Gastrocnemius medialis (tissue), 4 donors: ENCODE measurements at regions not wholly inside any gene's neighbourhood (a gene's known extent, or its start where the extent isn't known, plus 50 kb on each side); places are given as distances from the start of the nearest gene placed in this dataset.

Experiments used
- ATAC-seq, 2 donors: fragments of 150-250 bp; one replicate each; pipeline ENCODE4 v1.9.1; 2016
- DNase-seq, 2 donors: peaks; one replicate each; pipeline ENCODE4 v3.0.0-alpha.2; 2019
- H3K27ac ChIP-seq, 4 donors: fragments of 200-600 bp; sonication (generic); 1 replicate in 1 of 4; 2 replicates in 3 of 4; pipeline ENCODE4 v1.5.1; 2016 to 2018; ENCODE audit warnings: mild to moderate bottlenecking in 2 of 4, moderate library complexity in 1 of 4
- H3K27me3 ChIP-seq, 3 donors: fragments of 200-600 bp; sonication (generic) in 2 of 3; 1 replicate in 1 of 3; 2 replicates in 2 of 3; pipeline versions ENCODE4 v1.5.1 to v1.6.0; 2016 to 2019; ENCODE audit warnings: mild to moderate bottlenecking in 1 of 3, moderate library complexity in 1 of 3
- H3K36me3 ChIP-seq, 2 donors: fragments of 200-600 bp; sonication (generic) in 1 of 2; one replicate each; pipeline ENCODE4 v1.5.1; 2017 to 2018
- H3K4me1 ChIP-seq, 2 donors: fragments of 200-600 bp; sonication (generic) in 1 of 2; one replicate each; pipeline ENCODE4 v1.5.1; 2016 to 2017; ENCODE audit warnings: mild to moderate bottlenecking in 2 of 2
- H3K4me3 ChIP-seq, 4 donors: fragments of 200-600 bp; sonication (generic) in 3 of 4; 1 replicate in 1 of 4; 2 replicates in 3 of 4; pipeline ENCODE4 v1.5.1; 2016 to 2019; ENCODE audit warnings: mild to moderate bottlenecking in 2 of 4
- H3K9me3 ChIP-seq, 3 donors: fragments of 200-600 bp; sonication (generic) in 2 of 3; 1 replicate in 1 of 3; 2 replicates in 2 of 3; pipeline ENCODE4 v1.5.1; 2016 to 2019
- POLR2A ChIP-seq, 2 donors: fragments of 450-650 bp; IDR thresholded peaks; one replicate each; pipeline ENCODE4 v1.6.1; 2017; ENCODE audit warnings: antibody characterized with exemption in 2 of 2, mild to moderate bottlenecking in 2 of 2, moderate library complexity in 2 of 2
- in situ Hi-C, 4 donors: fragments of 200-750 bp; cut with MboI; loops; one replicate each; pipeline versions ENCODE4 v1.15.0 to v1.8.0; 2017; ENCODE audit warnings: low sequenced_read_pairs in 4 of 4
- intact Hi-C: fragments of 100-400 bp; cut with DNase I; formaldehyde crosslinking; loops from one replicate; pipeline ENCODE4 v1.15.1; 2023; ENCODE audit warnings: low total_unique reads
- TF ChIP-seq, protein P1 (sequence below), 5 experiments: fragments of 450-650 bp in 3 of 5; fragments of 200-600 bp in 2 of 5; sonication (generic) in 2 of 5; IDR thresholded peaks in 4 of 5; conservative IDR thresholded peaks in 1 of 5; 1 replicate in 4 of 5; 2 replicates in 1 of 5; pipeline ENCODE4 v1.5.1; 2016 to 2019; ENCODE audit warnings: antibody characterized with exemption in 5 of 5, mild to moderate bottlenecking in 3 of 5, moderate library complexity in 3 of 5

DNA sequence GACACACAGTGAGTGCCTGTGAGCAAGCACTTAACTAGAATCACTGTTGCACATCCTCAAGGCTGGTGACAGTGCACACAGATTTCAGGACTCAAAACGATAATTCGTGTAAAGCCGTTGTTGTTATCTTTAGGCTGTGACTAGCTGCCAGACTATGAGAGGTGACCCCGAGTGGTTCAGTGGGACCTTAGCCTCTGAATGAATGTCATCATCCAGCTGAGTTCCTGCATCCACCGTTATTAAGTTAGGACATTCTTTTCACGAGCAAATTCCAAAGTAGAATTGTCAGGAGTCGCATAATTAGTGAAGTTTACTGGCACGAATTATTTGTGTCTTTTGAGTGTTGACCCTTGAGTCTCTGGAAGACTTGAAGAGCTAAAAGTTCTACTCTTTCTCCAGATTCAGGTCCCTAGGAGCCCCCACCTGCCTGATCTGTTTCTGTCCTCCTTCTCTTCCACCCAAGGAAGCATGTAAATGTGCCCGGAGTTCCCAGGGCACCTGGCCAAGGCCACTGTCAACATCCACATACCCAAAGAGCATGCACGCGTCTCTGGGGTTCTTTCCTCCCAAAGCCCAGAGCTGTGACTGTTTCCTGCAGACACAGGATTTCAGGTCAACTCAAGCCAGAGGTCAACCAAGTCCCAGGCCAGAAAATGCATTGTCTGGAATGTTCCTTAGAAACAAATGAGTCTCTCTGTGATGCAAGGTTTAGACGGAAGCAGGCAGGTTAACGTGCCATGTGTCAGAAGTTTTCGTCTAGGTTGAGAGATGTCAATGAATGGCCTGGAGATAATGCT, 207.2 kb downstream of the TOMM20 start:
- no peak overlapping the region for H3K4me3 ChIP-seq
- no peaks in the 10 kb centered on the region for H3K27me3 ChIP-seq
- DNase-seq: no peak
- H3K36me3 ChIP-seq: no peaks in the 10 kb centered on the region
- peaks cover 56 to 62% of the 10 kb centered on the region in 2 donors for H3K4me1 ChIP-seq
- peak overlapping the region; percentile 85 to 94 (median 91) for H3K27ac ChIP-seq
- no peaks in the 10 kb centered on the region for H3K9me3 ChIP-seq
- TF ChIP-seq, protein P1, sequence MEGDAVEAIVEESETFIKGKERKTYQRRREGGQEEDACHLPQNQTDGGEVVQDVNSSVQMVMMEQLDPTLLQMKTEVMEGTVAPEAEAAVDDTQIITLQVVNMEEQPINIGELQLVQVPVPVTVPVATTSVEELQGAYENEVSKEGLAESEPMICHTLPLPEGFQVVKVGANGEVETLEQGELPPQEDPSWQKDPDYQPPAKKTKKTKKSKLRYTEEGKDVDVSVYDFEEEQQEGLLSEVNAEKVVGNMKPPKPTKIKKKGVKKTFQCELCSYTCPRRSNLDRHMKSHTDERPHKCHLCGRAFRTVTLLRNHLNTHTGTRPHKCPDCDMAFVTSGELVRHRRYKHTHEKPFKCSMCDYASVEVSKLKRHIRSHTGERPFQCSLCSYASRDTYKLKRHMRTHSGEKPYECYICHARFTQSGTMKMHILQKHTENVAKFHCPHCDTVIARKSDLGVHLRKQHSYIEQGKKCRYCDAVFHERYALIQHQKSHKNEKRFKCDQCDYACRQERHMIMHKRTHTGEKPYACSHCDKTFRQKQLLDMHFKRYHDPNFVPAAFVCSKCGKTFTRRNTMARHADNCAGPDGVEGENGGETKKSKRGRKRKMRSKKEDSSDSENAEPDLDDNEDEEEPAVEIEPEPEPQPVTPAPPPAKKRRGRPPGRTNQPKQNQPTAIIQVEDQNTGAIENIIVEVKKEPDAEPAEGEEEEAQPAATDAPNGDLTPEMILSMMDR (IDR thresholded peaks at IDR 0.05 in 4 of 5, conservative IDR thresholded peaks at IDR 0.05 in 1 of 5): no peak
- no peak for TF ChIP-seq POLR2A (IDR thresholded peaks at IDR 0.05)
- intact Hi-C loops: no loop called here
- no peak for ATAC-seq
- in situ Hi-C loops: no loop called here

DNA sequence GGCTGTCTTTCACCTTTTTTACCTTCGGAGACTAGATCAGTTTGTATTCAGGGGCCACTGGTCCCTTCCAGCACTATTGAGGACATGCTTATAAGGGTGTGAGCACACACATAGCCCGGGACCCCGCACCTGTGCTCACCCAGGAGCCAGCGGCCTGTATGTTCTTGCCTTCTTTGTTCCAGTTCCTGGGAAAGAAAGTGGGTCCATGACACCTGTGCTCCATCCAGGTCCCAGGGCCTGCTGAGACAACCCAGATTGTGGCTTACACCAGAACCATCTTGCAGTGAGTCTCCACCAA, 207.8 kb downstream of the TOMM20 start:
- TF ChIP-seq, protein P1 (IDR thresholded peaks at IDR 0.05 in 4 of 5, conservative IDR thresholded peaks at IDR 0.05 in 1 of 5): no peak
- TF ChIP-seq POLR2A (IDR thresholded peaks at IDR 0.05): no peak
- H3K4me1 ChIP-seq: peaks cover 55 to 63% of the 10 kb centered on the region in 2 donors
- DNase-seq: no peak
- no peaks in the 10 kb centered on the region for H3K36me3 ChIP-seq
- in situ Hi-C loops: no loop called here
- H3K4me3 ChIP-seq: no peak overlapping the region
- ATAC-seq: no peak
- intact Hi-C loops: no loop called here
- no peaks in the 10 kb centered on the region for H3K9me3 ChIP-seq
- peak overlapping the region; percentile 85 to 94 (median 91) for H3K27ac ChIP-seq
- H3K27me3 ChIP-seq: no peaks in the 10 kb centered on the region

DNA sequence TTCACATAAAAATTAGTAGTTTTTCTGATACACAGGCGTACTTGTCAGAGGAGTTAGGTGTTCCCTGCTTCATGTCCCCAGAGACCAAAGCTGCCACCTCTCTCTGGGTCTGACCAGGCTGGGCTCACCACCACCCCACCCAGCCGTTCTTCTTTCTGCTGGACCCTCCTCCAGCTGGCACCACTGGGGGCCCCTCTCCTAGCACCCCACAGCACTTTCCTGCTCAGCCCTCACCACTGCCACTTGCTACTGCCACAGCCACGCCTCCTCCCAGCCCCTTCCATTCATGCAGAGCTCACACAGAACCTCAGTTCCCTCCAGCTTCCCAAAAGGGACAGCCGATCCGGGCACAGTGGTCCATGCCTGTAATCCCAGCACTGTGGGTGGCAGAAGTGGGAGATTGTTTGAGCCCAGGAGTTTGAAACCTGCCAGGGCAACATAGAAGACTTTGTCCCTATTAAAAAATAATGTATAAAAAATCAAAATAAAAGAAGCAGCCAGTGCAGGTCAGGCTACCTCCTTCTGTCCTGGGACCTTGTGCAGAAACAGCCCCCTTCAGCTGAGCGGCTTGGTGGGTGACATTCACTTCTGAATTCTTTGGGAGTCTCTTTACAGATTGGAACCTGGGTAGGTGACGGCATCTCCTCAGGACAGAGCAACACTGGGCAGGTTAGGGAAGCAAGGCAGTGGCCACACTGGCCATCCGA, 208.3 kb downstream of the TOMM20 start:
- no peaks in the 10 kb centered on the region for H3K27me3 ChIP-seq
- H3K4me3 ChIP-seq: no peak overlapping the region
- TF ChIP-seq POLR2A (IDR thresholded peaks at IDR 0.05): no peak
- TF ChIP-seq, protein P1 (IDR thresholded peaks at IDR 0.05 in 4 of 5, conservative IDR thresholded peaks at IDR 0.05 in 1 of 5): no peak
- H3K4me1 ChIP-seq: peaks cover 60 to 63% of the 10 kb centered on the region in 2 donors
- H3K9me3 ChIP-seq: no peaks in the 10 kb centered on the region
- no peak for DNase-seq
- ATAC-seq: no peak
- peak overlapping the region; percentile 85 to 94 (median 91) for H3K27ac ChIP-seq
- no peaks in the 10 kb centered on the region for H3K36me3 ChIP-seq
- intact Hi-C loops: no loop called here
- in situ Hi-C loops: no loop called here

DNA sequence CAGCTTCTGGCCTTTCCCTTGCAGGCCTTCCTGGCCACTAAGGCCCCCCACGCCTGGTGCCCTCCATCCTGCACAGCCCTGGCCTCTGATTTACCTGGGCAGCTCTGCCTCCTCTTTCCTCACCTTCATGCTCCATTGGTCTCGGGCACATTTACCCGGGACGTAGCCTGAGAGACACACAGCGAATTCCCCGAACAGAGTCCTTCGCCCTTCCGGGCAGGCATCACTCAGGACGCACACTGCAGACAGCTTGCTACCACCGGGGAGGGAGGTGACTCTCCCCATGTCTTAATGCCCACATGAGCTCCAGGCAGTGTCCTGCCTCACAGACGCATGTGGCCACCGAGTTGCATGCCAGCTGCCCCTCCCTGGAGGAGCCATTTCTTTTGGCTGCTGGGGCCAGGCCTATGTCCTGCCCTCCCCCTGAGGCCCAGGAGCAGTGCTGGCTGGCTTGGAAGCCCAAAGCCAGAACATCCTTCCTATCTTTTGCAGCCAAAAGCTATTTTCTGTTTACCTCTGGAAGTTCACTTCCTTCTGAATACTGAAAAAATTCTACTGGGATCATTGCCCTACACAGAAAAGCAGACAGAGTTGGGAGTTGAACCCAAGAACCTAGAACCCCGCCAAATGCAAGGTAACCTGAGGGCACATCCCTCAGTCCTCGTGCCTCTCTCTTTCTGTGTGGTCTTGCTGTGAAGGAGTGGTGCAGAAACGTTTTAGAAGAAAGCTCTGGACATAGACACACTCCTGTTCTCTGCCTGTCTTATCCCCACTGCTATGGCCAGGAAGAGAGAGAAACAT, 209.5 kb downstream of the TOMM20 start:
- Histone ChIP-seq H3K4me1 (peaks cover 61 to 67% of the 10 kb centered on the region in 2 donors), H3K36me3 (no peaks in the 10 kb centered on the region), H3K9me3 (no peaks in the 10 kb centered on the region), H3K27ac (peak overlapping the region; percentile 85 to 94 (median 91)), H3K4me3 (no peak overlapping the region), H3K27me3 (no peaks in the 10 kb centered on the region)
- peak in 1 of 2 donors; percentile 42 for TF ChIP-seq POLR2A (IDR thresholded peaks at IDR 0.05)
- TF ChIP-seq, protein P1 (IDR thresholded peaks at IDR 0.05 in 4 of 5, conservative IDR thresholded peaks at IDR 0.05 in 1 of 5): no peak
- intact Hi-C loops: loop anchor here (2.0 to 10.0 kb wide), 2 partner anchors 46 to 156 kb away; no protein-coding TSS in a partner anchor
- peak; percentile 53 to 67 for DNase-seq
- ATAC-seq: peak; percentile 8 to 13
- in situ Hi-C loops: no loop called here
